HEK293 (cell line): ENCODE measurements at regions not wholly inside any gene's neighbourhood (a gene's known extent, or its start where the extent isn't known, plus 50 kb on each side); places are given as distances from the start of the nearest gene placed in this dataset.

Experiments used
- GLI2 ChIP-seq: fragments of 450-650 bp; formaldehyde crosslinking; IDR thresholded peaks from 2 replicates; pipeline ENCODE4; 2017; ENCODE audit warnings: missing biosample characterization, missing genetic modification characterization, low read depth, borderline replicate concordance
- PRDM1 ChIP-seq: fragments of 450-650 bp; formaldehyde crosslinking; IDR thresholded peaks from 2 replicates; pipeline ENCODE4; 2016; ENCODE audit warnings: missing biosample characterization, missing genetic modification characterization
- SCRT2 ChIP-seq: fragments of 450-650 bp; formaldehyde crosslinking; IDR thresholded peaks from 2 replicates; pipeline ENCODE4 v1.5.1; 2016; ENCODE audit warnings: missing biosample characterization, missing genetic modification characterization
- TRIM28 ChIP-seq: IDR thresholded peaks from 2 replicates; pipeline ENCODE4 v1.6.1; 2011; ENCODE audit warnings: low read length, control low read depth, borderline replicate concordance
- YY2 ChIP-seq: fragments of 450-650 bp; formaldehyde crosslinking; IDR thresholded peaks from 2 replicates; pipeline ENCODE4 v1.5.1; 2016; ENCODE audit warnings: missing biosample characterization, missing genetic modification characterization
- ZFP3 ChIP-seq: fragments of 450-650 bp; formaldehyde crosslinking; IDR thresholded peaks from 2 replicates; pipeline ENCODE4 v1.5.1; 2016; ENCODE audit warnings: low read depth, missing biosample characterization, missing genetic modification characterization
- ZFP41 ChIP-seq: fragments of 450-650 bp; formaldehyde crosslinking; IDR thresholded peaks from 2 replicates; pipeline ENCODE4 v1.5.1; 2016; ENCODE audit warnings: missing biosample characterization, missing genetic modification characterization, borderline replicate concordance
- ZIC2 ChIP-seq: fragments of 450-650 bp; formaldehyde crosslinking; IDR thresholded peaks from 2 replicates; pipeline ENCODE4 v1.5.1; 2016; ENCODE audit warnings: missing biosample characterization, missing genetic modification characterization
- ZNF10 ChIP-seq: fragments of 450-650 bp; formaldehyde crosslinking; IDR thresholded peaks from 2 replicates; pipeline ENCODE4 v1.5.1; 2017; ENCODE audit warnings: missing biosample characterization, missing genetic modification characterization
- ZNF16 ChIP-seq: fragments of 450-650 bp; formaldehyde crosslinking; IDR thresholded peaks from 2 replicates; pipeline ENCODE4 v1.5.1; 2016; ENCODE audit warnings: low read depth, missing biosample characterization, missing genetic modification characterization
- ZNF214 ChIP-seq: fragments of 450-650 bp; formaldehyde crosslinking; IDR thresholded peaks from 2 replicates; pipeline ENCODE4 v1.5.1; 2017; ENCODE audit warnings: missing biosample characterization, mild to moderate bottlenecking, missing genetic modification characterization, borderline replicate concordance
- ZNF223 ChIP-seq: fragments of 450-650 bp; formaldehyde crosslinking; IDR thresholded peaks from 2 replicates; pipeline ENCODE4 v1.5.1; 2016; ENCODE audit warnings: missing biosample characterization, missing genetic modification characterization
- ZNF23 ChIP-seq: fragments of 450-650 bp; formaldehyde crosslinking; IDR thresholded peaks from 2 replicates; pipeline ENCODE4 v1.5.1; 2016; ENCODE audit warnings: missing biosample characterization, missing genetic modification characterization, borderline replicate concordance
- ZNF280D ChIP-seq: fragments of 450-650 bp; formaldehyde crosslinking; IDR thresholded peaks from 2 replicates; pipeline ENCODE4 v1.5.1; 2016; ENCODE audit warnings: missing biosample characterization, missing genetic modification characterization
- ZNF324 ChIP-seq: fragments of 450-650 bp; formaldehyde crosslinking; IDR thresholded peaks from 2 replicates; pipeline ENCODE4 v1.5.1; 2016; ENCODE audit warnings: missing biosample characterization, missing genetic modification characterization
- ZNF37A ChIP-seq: fragments of 450-650 bp; IDR thresholded peaks from 2 replicates; pipeline ENCODE4 v1.5.1; 2018; ENCODE audit warnings: missing biosample characterization, missing genetic modification characterization
- ZNF423 ChIP-seq: fragments of 450-650 bp; formaldehyde crosslinking; IDR thresholded peaks from 2 replicates; pipeline ENCODE4 v1.5.1; 2016; ENCODE audit warnings: missing biosample characterization, missing genetic modification characterization
- ZNF518A ChIP-seq: fragments of 450-650 bp; formaldehyde crosslinking; conservative IDR thresholded peaks from 2 replicates; pipeline ENCODE4 v1.5.1; 2016; ENCODE audit warnings: low read depth, missing biosample characterization, missing genetic modification characterization
- ZNF529 ChIP-seq: fragments of 450-650 bp; formaldehyde crosslinking; IDR thresholded peaks from 2 replicates; pipeline ENCODE4 v1.5.1; 2017; ENCODE audit warnings: missing genetic modification characterization, missing biosample characterization; ENCODE audit not compliant: insufficient replicate concordance
- ZNF560 ChIP-seq: fragments of 450-650 bp; formaldehyde crosslinking; IDR thresholded peaks from 2 replicates; pipeline ENCODE4 v1.5.1; 2017; ENCODE audit warnings: missing biosample characterization, missing genetic modification characterization, borderline replicate concordance
- ZNF610 ChIP-seq: fragments of 450-650 bp; formaldehyde crosslinking; IDR thresholded peaks from 2 replicates; pipeline ENCODE4 v1.5.1; 2016; ENCODE audit warnings: missing biosample characterization, missing genetic modification characterization, borderline replicate concordance
- ZNF777 ChIP-seq: fragments of 450-650 bp; formaldehyde crosslinking; IDR thresholded peaks from 2 replicates; pipeline ENCODE4 v1.5.1; 2017; ENCODE audit warnings: missing biosample characterization, missing genetic modification characterization, borderline replicate concordance
- ZNF791 ChIP-seq: fragments of 450-650 bp; formaldehyde crosslinking; IDR thresholded peaks from 2 replicates; pipeline ENCODE4 v1.5.1; 2016; ENCODE audit warnings: missing biosample characterization, missing genetic modification characterization
- ZXDB ChIP-seq: fragments of 450-650 bp; formaldehyde crosslinking; IDR thresholded peaks from 2 replicates; pipeline ENCODE4 v1.5.1; 2016; ENCODE audit warnings: missing biosample characterization, missing genetic modification characterization
- TF ChIP-seq, protein P1 (sequence below): fragments of 450-650 bp; formaldehyde crosslinking; IDR thresholded peaks from 2 replicates; pipeline ENCODE4 v1.5.1; 2016; ENCODE audit warnings: missing biosample characterization, missing genetic modification characterization
- TF ChIP-seq, protein P2 (sequence below): fragments of 450-650 bp; formaldehyde crosslinking; conservative IDR thresholded peaks from 2 replicates; pipeline ENCODE4 v1.5.1; 2016; ENCODE audit warnings: low read depth, missing biosample characterization, missing genetic modification characterization
- TF ChIP-seq, protein P3 (sequence below): fragments of 450-650 bp; formaldehyde crosslinking; IDR thresholded peaks from 2 replicates; pipeline ENCODE4 v1.5.1; 2017; ENCODE audit warnings: missing biosample characterization, missing genetic modification characterization

- TF ChIP-seq ZNF23 (tag by site-specific recombination) (no peak), ZNF518A (peak; percentile 78), ZXDB (tag by site-specific recombination) (no peak), ZFP41 (tag by site-specific recombination) (no peak), ZIC2 (tag by site-specific recombination) (no peak), PRDM1 (no peak), ZNF610 (tag by site-specific recombination) (no peak), ZNF777 (no peak), ZNF214 (no peak), ZNF423 (tag by site-specific recombination) (no peak), YY2 (tag by site-specific recombination) (no peak), ZFP3 (tag by site-specific recombination) (no peak), ZNF280D (tag by site-specific recombination) (no peak), TRIM28 (no peak), ZNF791 (tag by site-specific recombination) (no peak), ZNF223 (tag by site-specific recombination) (no peak), ZNF16 (tag by site-specific recombination) (no peak), GLI2 (tag by site-specific recombination) (no peak; the same call in 1 of the 2 replicates), ZNF10 (tag by site-specific recombination) (no peak), ZNF529 (tag by site-specific recombination) (no peak), ZNF560 (tag by site-specific recombination) (0 out of 2 replicates have a peak, but pooled peaks have one; percentile 46), ZNF37A (tag by site-specific recombination) (no peak), SCRT2 (tag by site-specific recombination) (no peak), ZNF324 (no peak)
- TF ChIP-seq, protein P1, sequence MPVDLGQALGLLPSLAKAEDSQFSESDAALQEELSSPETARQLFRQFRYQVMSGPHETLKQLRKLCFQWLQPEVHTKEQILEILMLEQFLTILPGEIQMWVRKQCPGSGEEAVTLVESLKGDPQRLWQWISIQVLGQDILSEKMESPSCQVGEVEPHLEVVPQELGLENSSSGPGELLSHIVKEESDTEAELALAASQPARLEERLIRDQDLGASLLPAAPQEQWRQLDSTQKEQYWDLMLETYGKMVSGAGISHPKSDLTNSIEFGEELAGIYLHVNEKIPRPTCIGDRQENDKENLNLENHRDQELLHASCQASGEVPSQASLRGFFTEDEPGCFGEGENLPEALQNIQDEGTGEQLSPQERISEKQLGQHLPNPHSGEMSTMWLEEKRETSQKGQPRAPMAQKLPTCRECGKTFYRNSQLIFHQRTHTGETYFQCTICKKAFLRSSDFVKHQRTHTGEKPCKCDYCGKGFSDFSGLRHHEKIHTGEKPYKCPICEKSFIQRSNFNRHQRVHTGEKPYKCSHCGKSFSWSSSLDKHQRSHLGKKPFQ (tag by site-specific recombination): no peak
- TF ChIP-seq, protein P2, sequence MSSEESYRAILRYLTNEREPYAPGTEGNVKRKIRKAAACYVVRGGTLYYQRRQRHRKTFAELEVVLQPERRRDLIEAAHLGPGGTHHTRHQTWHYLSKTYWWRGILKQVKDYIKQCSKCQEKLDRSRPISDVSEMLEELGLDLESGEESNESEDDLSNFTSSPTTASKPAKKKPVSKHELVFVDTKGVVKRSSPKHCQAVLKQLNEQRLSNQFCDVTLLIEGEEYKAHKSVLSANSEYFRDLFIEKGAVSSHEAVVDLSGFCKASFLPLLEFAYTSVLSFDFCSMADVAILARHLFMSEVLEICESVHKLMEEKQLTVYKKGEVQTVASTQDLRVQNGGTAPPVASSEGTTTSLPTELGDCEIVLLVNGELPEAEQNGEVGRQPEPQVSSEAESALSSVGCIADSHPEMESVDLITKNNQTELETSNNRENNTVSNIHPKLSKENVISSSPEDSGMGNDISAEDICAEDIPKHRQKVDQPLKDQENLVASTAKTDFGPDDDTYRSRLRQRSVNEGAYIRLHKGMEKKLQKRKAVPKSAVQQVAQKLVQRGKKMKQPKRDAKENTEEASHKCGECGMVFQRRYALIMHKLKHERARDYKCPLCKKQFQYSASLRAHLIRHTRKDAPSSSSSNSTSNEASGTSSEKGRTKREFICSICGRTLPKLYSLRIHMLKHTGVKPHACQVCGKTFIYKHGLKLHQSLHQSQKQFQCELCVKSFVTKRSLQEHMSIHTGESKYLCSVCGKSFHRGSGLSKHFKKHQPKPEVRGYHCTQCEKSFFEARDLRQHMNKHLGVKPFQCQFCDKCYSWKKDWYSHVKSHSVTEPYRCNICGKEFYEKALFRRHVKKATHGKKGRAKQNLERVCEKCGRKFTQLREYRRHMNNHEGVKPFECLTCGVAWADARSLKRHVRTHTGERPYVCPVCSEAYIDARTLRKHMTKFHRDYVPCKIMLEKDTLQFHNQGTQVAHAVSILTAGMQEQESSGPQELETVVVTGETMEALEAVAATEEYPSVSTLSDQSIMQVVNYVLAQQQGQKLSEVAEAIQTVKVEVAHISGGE (tag by site-specific recombination): peak; percentile 73
- TF ChIP-seq, protein P3, sequence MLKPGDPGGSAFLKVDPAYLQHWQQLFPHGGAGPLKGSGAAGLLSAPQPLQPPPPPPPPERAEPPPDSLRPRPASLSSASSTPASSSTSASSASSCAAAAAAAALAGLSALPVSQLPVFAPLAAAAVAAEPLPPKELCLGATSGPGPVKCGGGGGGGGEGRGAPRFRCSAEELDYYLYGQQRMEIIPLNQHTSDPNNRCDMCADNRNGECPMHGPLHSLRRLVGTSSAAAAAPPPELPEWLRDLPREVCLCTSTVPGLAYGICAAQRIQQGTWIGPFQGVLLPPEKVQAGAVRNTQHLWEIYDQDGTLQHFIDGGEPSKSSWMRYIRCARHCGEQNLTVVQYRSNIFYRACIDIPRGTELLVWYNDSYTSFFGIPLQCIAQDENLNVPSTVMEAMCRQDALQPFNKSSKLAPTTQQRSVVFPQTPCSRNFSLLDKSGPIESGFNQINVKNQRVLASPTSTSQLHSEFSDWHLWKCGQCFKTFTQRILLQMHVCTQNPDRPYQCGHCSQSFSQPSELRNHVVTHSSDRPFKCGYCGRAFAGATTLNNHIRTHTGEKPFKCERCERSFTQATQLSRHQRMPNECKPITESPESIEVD (tag by site-specific recombination): no peak
Observed at GRCh38 chr2:12302691-12303090, 414.0 kb upstream of the TRIB2 start (continued).
